Body of pancreas (tissue), 4 donors: ENCODE measurements at regions not wholly inside any gene's neighbourhood (a gene's known extent, or its start where the extent isn't known, plus 50 kb on each side); places are given as distances from the start of the nearest gene placed in this dataset.
A peak's percentile ranks its signal among the peaks of the same experiment; 100 is the strongest.
"Not testable (repeated sequence)": the region's sequence is repeated elsewhere in the genome, so short reads cannot be mapped to it uniquely, and the experiment has no call there.

ENCODE experiments used
- ATAC-seq: fragments of 150-250 bp; one replicate; pipeline ENCODE4 v1.9.1; 2016
- DNase-seq, 4 donors: peaks; one replicate each; pipeline ENCODE4 v3.0.0-alpha.2; 2019
- H3K27ac ChIP-seq, 4 donors: fragments of 200-600 bp; sonication (generic); 1 replicate in 3 of 4; 2 replicates in 1 of 4; pipeline versions ENCODE4 v1.5.1 to v1.6.1; 2016 to 2019; ENCODE audit warnings: mild to moderate bottlenecking in 1 of 4, mixed read lengths in 1 of 4, moderate library complexity in 1 of 4
- H3K27me3 ChIP-seq, 2 donors: fragments of 200-600 bp; sonication (generic); one replicate each; pipeline ENCODE4 v1.6.0; 2016; ENCODE audit warnings: mild to moderate bottlenecking in 1 of 2
- H3K36me3 ChIP-seq, 2 donors: fragments of 200-600 bp; sonication (generic); replicated peaks in 1 of 2; 2 replicates each; pipeline ENCODE4 v1.5.1; 2016; ENCODE audit warnings: low read depth in 2 of 2; ENCODE audit not compliant: insufficient read depth in 1 of 2
- H3K4me1 ChIP-seq: fragments of 200-600 bp; sonication (generic); one replicate; pipeline ENCODE4 v1.6.0; 2016
- H3K4me3 ChIP-seq, 2 donors: fragments of 200-600 bp; sonication (generic); 1 replicate in 1 of 2; 2 replicates in 1 of 2; pipeline ENCODE4 v1.5.1; 2016 to 2019
- H3K9me3 ChIP-seq, 3 donors: fragments of 200-600 bp; sonication (generic); 1 replicate in 2 of 3; 2 replicates in 1 of 3; pipeline ENCODE4 v1.5.1; 2016
- CTCF ChIP-seq, 7 experiments: fragments of 450-650 bp in 4 of 7; fragments of 200-600 bp in 3 of 7; sonication (generic) in 3 of 7; IDR thresholded peaks; one replicate each; pipeline ENCODE4 v1.5.1; 2016 to 2019; ENCODE audit warnings: antibody characterized with exemption in 7 of 7
- POLR2A ChIP-seq, 3 donors: fragments of 450-650 bp; IDR thresholded peaks; one replicate each; pipeline ENCODE4 v1.6.1; 2016; ENCODE audit warnings: antibody characterized with exemption in 3 of 3, mild to moderate bottlenecking in 2 of 3
- WGBS, 2 donors: methylation state at CpG; one replicate each; pipeline ENCODE4 v1.1.5; 2017; 5-methylcytosine and 5-hydroxymethylcytosine counted together
- intact Hi-C: fragments of 100-400 bp; cut with DNase I; formaldehyde crosslinking; loops from one replicate; pipeline ENCODE4 v1.15.1; 2023

- WGBS, 2 donors: 40 to 76% methylated on average over 2 of the region's 2 CpGs
- Histone ChIP-seq H3K4me1 (no peaks in the 10 kb centered on the region), H3K9me3 (no peaks in the 10 kb centered on the region), H3K36me3 (no peaks in the 10 kb centered on the region), H3K27me3 (no peaks in the 10 kb centered on the region), H3K27ac (no peak overlapping the region), H3K4me3 (no peak overlapping the region)
- intact Hi-C loops: no loop called here
- TF ChIP-seq POLR2A (IDR thresholded peaks at IDR 0.05) (no peak), CTCF (IDR thresholded peaks at IDR 0.05) (no peak)
- ATAC-seq: no peak
- DNase-seq: no peak
These were observed 99.1 kb downstream of the ZNF622 start for GRCh38 chr5:16366491-16366890.

DNA sequence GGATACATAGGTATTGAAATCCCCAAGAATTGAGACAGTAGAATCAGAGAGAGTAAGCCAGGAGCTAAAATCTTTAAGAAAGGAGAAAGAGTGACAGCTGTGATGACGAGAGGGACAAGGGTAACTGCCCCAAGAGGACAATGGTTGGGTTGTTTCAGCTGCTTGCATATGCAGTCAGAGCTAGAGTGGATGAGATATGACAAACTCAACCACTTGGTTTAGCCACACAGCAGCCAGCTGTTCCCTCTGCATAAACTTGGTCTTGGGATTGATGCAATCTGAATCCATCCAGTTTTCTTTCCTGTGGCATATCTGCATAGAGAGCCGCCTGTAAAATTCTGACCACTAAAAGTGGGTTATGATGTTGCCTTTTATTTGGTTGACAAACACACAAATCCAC lies 100.7 kb downstream of the ZNF622 start:
- no peaks in the 10 kb centered on the region for H3K27me3 ChIP-seq
- H3K4me3 ChIP-seq: no peak overlapping the region
- WGBS, 2 donors: 73 to 86% methylated on average over 2 of the region's 2 CpGs
- intact Hi-C loops: no loop called here
- no peaks in the 10 kb centered on the region for H3K9me3 ChIP-seq
- H3K4me1 ChIP-seq: no peaks in the 10 kb centered on the region
- no peaks in the 10 kb centered on the region for H3K36me3 ChIP-seq
- TF ChIP-seq CTCF (IDR thresholded peaks at IDR 0.05): no peak
- TF ChIP-seq POLR2A (IDR thresholded peaks at IDR 0.05): no peak
- no peak overlapping the region for H3K27ac ChIP-seq
- ATAC-seq (no peak), DNase-seq (no peak)

DNA sequence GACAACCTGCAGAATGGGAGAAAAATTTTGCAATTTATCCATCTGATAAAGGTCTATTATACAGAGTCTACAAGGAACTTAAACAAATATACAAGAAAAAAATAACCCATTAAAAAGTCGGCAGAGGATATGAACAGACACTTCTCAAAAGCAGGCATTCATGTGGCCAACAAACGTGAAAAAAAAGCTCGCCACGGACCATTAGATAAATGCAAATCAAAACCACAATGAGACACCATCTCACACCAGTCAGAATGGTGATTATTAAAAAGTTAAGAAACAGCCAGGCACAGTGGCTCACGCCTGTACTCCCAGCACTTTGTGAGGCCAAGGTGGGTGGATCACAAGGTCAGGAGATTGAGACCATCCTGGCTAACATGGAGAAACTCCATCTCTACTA lies 112.2 kb downstream of the ZNF622 start:
- H3K9me3 ChIP-seq, H3K27me3 ChIP-seq, H3K36me3 ChIP-seq, intact Hi-C loops, H3K4me1 ChIP-seq, ATAC-seq, DNase-seq, H3K4me3 ChIP-seq, H3K27ac ChIP-seq: not testable (repeated sequence)
- WGBS, 2 donors: 81 to 87% methylated on average over 5 of the region's 5 CpGs

- H3K27ac ChIP-seq: no peak overlapping the region
- no peak overlapping the region for H3K4me3 ChIP-seq
- H3K27me3 ChIP-seq: no peaks in the 10 kb centered on the region
- TF ChIP-seq POLR2A (IDR thresholded peaks at IDR 0.05): no peak
- TF ChIP-seq CTCF (IDR thresholded peaks at IDR 0.05): no peak
- no peaks in the 10 kb centered on the region for H3K4me1 ChIP-seq
- H3K36me3 ChIP-seq: no peaks in the 10 kb centered on the region
- intact Hi-C loops: no loop called here
- DNase-seq: peak in 2 of 4 donors; percentile 7 to 48
- WGBS, 2 donors: 46 to 54% methylated on average over 3 of the region's 3 CpGs
- no peaks in the 10 kb centered on the region for H3K9me3 ChIP-seq
- ATAC-seq: peak; percentile 58
These were observed 114.8 kb downstream of the ZNF622 start for GRCh38 chr5:16350816-16351215.

GRCh38 chr5:16346380-16346779 lies 119.2 kb downstream of the ZNF622 start:
- H3K4me1 ChIP-seq: no peaks in the 10 kb centered on the region
- H3K27me3 ChIP-seq: no peaks in the 10 kb centered on the region
- DNase-seq (no peak), ATAC-seq (no peak)
- WGBS, 2 donors: 75 to 76% methylated on average over 1 of the region's 1 CpG
- no peak overlapping the region for H3K4me3 ChIP-seq
- no peaks in the 10 kb centered on the region for H3K9me3 ChIP-seq
- H3K36me3 ChIP-seq: no peaks in the 10 kb centered on the region
- TF ChIP-seq POLR2A (IDR thresholded peaks at IDR 0.05): no peak
- no peak for TF ChIP-seq CTCF (IDR thresholded peaks at IDR 0.05)
- intact Hi-C loops: no loop called here
- no peak overlapping the region for H3K27ac ChIP-seq
